HG02840 (cell line): ENCODE measurements at regions not wholly inside any gene's neighbourhood (a gene's known extent, or its start where the extent isn't known, plus 50 kb on each side); places are given as distances from the start of the nearest gene placed in this dataset.

Source experiments
- ATAC-seq: cut with Tn5 transposase; IDR thresholded peaks from one replicate; pipeline ENCODE4 v1.9.1; 2021; ENCODE audit warnings: mild to moderate bottlenecking, moderate library complexity, moderate number of reproducible peaks; ENCODE audit not compliant: unreplicated experiment, low FRiP score

DNA sequence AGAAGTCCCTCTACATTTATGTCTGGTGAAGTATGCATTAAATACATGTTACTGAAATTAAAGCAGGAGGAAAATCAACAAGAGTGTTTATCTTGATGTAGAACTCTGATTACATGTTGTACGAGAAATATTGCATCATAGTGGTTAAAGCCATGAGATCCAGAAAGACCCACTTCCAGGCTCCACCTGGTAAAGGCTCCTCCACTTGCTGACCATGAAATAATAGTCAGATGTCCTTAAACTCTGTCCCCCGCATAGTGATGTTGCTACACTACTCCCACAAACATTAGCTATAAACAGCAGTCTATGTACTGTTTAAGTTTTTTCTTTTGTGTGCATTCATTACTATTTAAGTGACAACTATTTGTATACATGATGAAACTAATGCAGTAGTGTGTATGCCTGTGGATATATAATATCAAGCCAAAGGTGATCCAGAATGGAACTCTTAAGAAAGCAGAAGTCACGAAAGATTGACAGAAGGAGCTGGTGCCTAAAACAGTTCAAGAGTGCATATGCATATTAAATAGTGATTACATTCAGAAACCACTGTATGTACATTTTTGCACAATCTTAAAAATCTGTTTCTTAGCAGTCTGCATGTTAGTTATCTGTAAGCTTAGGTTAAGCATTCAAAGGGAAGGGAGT is 264.4 kb upstream of the KCNMB2 start:
- no peak for ATAC-seq

GRCh38 chr3:178272841-178273240 is 263.4 kb upstream of the KCNMB2 start:
- no peak for ATAC-seq

- no peak for ATAC-seq
These were observed 261.5 kb upstream of the KCNMB2 start for GRCh38 chr3:178274711-178275110.

GRCh38 chr3:178275311-178275710 is 260.9 kb upstream of the KCNMB2 start:
- no peak for ATAC-seq

DNA sequence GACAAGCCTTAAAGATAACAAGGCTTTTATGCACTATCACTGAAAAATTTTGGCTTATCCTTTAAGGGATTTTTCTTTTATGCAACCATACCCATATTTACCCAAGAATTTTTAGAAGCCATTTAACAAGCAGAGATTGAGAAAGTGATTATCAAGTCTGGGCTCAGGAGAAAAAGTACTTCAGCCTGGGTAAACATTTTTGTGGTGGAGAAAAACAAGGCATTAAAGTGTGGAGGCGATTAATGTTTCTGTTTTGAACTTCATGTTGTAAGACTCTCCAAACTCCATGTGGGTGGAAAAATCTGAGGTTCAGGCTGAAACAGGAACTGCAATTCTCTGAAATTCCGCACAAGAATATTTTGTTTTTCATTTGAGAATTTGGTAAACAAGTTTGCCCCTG is 260.4 kb upstream of the KCNMB2 start:
- no peak for ATAC-seq

GRCh38 chr3:178277605-178278004 is 258.6 kb upstream of the KCNMB2 start:
- ATAC-seq: no peak

GRCh38 chr3:178283561-178283960 is 252.7 kb upstream of the KCNMB2 start:
- ATAC-seq: no peak

GRCh38 chr3:178284181-178284580 is 252.1 kb upstream of the KCNMB2 start:
- ATAC-seq: no peak

GRCh38 chr3:178288074-178288473 is 248.2 kb upstream of the KCNMB2 start:
- ATAC-seq: no peak

DNA sequence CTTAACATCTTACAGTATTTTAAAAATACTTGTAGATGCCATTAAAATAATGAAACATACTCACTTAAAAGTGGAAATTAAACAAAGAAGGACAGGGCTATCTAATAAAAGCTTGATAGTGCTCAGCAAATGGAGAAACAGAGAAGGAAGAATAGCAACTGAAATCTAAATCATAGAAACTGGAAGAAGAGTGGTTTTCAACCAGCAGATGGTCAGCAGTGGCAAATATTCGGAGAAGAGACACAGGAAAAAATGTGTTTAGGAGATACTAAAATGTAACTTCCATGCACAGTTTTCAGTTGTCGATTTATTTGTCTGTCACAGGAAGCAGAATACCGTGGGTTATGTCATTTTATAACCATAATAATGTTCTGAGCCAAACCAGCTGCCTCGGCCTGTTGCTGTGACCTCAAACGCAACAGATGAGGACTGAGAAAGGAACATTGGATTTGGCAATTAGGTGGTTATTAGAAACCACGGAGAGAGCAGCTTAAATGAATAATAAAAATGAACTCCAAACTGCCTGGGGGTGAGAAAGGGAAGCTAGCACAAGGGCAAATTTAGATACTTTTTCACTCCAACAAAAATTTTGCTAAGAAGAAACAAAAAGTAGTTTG is 246.6 kb upstream of the KCNMB2 start:
- ATAC-seq: no peak

GRCh38 chr3:178291574-178292370 is 244.5 kb upstream of the KCNMB2 start:
- no peak for ATAC-seq

GRCh38 chr3:178295292-178295912 is 240.8 kb upstream of the KCNMB2 start:
- ATAC-seq: no peak

GRCh38 chr3:178297199-178297598 is 239.0 kb upstream of the KCNMB2 start:
- no peak for ATAC-seq

DNA sequence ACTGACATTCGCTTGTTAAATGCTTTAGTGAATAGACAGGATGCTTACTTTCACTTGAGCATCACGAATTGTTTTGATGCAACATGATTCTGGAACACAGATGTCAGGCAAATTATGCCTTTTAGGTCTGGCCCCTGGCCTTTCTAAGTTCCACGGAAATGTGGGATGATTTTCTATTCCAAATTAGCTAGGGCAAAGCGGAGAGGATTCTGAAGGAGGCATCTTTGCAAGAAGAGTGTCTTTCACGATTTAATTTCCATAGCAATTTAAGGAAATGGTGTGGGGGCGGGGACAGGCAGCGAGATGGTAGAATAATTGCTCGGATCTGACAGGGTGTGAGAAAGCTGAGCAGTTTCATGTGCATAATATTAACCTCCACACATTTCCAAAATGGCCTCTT is 238.5 kb upstream of the KCNMB2 start:
- ATAC-seq: no peak

GRCh38 chr3:178300441-178300959 is 235.7 kb upstream of the KCNMB2 start:
- ATAC-seq: no peak

- ATAC-seq: no peak
These were observed 233.0 kb upstream of the KCNMB2 start for GRCh38 chr3:178302966-178303930.

DNA sequence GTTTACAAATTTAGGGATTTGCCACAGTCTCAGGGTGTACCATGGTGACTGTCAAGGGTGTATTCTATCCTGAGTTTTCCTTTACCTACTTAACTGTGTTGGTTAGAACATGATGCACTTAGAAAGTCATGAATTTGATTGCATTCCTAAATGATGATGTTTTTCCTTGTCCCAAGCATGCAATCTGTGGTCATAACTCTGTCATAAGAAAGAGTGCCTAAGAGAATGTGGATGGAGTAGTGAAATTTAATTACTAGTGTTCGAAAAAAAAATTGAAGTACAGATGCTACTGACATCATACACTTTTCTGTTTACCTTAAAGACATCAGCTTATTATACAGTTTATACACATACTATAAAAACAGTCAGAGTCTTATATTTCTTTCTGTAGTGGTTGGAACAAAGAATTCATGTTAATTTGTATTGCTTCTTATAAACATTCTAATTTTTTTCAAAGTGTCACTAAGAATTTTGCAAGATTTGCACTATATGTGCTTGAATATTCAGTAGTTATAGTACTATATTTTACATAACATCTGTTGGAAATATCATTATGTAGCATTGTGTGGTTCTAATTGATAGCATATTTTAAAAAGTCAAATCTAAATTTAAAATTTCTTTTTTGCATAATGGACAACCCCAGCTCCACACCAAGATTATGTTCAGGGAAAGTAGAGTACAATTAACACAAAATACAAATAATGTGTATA is 231.3 kb upstream of the KCNMB2 start:
- ATAC-seq: no peak

GRCh38 chr3:178306432-178307115 is 229.7 kb upstream of the KCNMB2 start:
- ATAC-seq: no peak

GRCh38 chr3:178308771-178309170 is 227.5 kb upstream of the KCNMB2 start:
- no peak for ATAC-seq
